GM11168 (cell line): ENCODE measurements at regions not wholly inside any gene's neighbourhood (a gene's known extent, or its start where the extent isn't known, plus 50 kb on each side); places are given as distances from the start of the nearest gene placed in this dataset.

Experiments used
- in situ Hi-C: fragments of 300-500 bp; cut with MboI; formaldehyde crosslinking; loops from one replicate; pipeline ENCODE4 v1.12.0; 2022; ENCODE audit warnings: low sequenced_read_pairs; ENCODE audit not compliant: unreplicated experiment

GRCh38 chr2:118186110-118186857, 98.0 kb downstream of the INSIG2 start:
- in situ Hi-C loops, result no loop called here

GRCh38 chr2:118185210-118186109, 97.2 kb downstream of the INSIG2 start:
- in situ Hi-C loops, result no loop called here

GRCh38 chr2:118183381-118183780, 95.1 kb downstream of the INSIG2 start:
- in situ Hi-C loops, result no loop called here

GRCh38 chr2:118179445-118179844, 91.2 kb downstream of the INSIG2 start:
- in situ Hi-C loops, result no loop called here

GRCh38 chr2:118177884-118178283, 89.6 kb downstream of the INSIG2 start:
- in situ Hi-C loops, result no loop called here

GRCh38 chr2:118177318-118177717, 89.0 kb downstream of the INSIG2 start:
- in situ Hi-C loops, result no loop called here

GRCh38 chr2:118176601-118177000, 88.3 kb downstream of the INSIG2 start:
- in situ Hi-C loops, result no loop called here

GRCh38 chr2:118171546-118171945, 83.3 kb downstream of the INSIG2 start:
- in situ Hi-C loops, result no loop called here

GRCh38 chr2:118169359-118170005, 81.2 kb downstream of the INSIG2 start:
- in situ Hi-C loops, result no loop called here

GRCh38 chr2:118168615-118169014, 80.3 kb downstream of the INSIG2 start:
- in situ Hi-C loops, result no loop called here

GRCh38 chr2:118167026-118167425, 78.8 kb downstream of the INSIG2 start:
- in situ Hi-C loops, result no loop called here

GRCh38 chr2:118166242-118166641, 78.0 kb downstream of the INSIG2 start:
- in situ Hi-C loops, result no loop called here

- in situ Hi-C loops, result no loop called here
Measured at GRCh38 chr2:118165595-118165994, 77.3 kb downstream of the INSIG2 start.
